MM.1S (cell line): ENCODE measurements at regions not wholly inside any gene's neighbourhood (a gene's known extent, or its start where the extent isn't known, plus 50 kb on each side); places are given as distances from the start of the nearest gene placed in this dataset.

ENCODE experiments used
- DNase-seq: peaks from one replicate; pipeline ENCODE4 v3.0.0-alpha.2; 2015
- H2AFZ ChIP-seq: fragments of 300-600 bp; sonication (generic); 2 replicates; pipeline ENCODE4 v1.6.0; 2016; ENCODE audit warnings: antibody characterized with exemption, low read length
- H3F3A ChIP-seq: fragments of 300-600 bp; sonication (generic); 2 replicates; pipeline ENCODE4 v1.6.1; 2016; ENCODE audit warnings: mild to moderate bottlenecking, antibody characterized with exemption, low read length, moderate library complexity, mixed read lengths; ENCODE audit not compliant: insufficient read depth
- H3K27ac ChIP-seq: fragments of 300-600 bp; sonication (generic); 2 replicates; pipeline ENCODE4 v1.5.1; 2016; ENCODE audit warnings: mild to moderate bottlenecking, low read length
- H3K27me3 ChIP-seq: fragments of 300-600 bp; sonication (generic); replicated peaks from 2 replicates; pipeline ENCODE4 v1.6.0; 2016; ENCODE audit warnings: low read length; ENCODE audit not compliant: insufficient read depth
- H3K36me3 ChIP-seq: fragments of 300-600 bp; sonication (generic); replicated peaks from 2 replicates; pipeline ENCODE4 v1.6.1; 2016; ENCODE audit warnings: mild to moderate bottlenecking, low read length, mixed read lengths; ENCODE audit not compliant: insufficient read depth
- H3K4me1 ChIP-seq: fragments of 300-600 bp; sonication (generic); 2 replicates; pipeline ENCODE4 v1.6.1; 2016; ENCODE audit warnings: low read length, mixed read lengths
- H3K4me2 ChIP-seq: fragments of 300-600 bp; sonication (generic); 2 replicates; pipeline ENCODE4 v1.6.0; 2016; ENCODE audit warnings: low read depth, low read length
- H3K4me3 ChIP-seq: fragments of 300-600 bp; sonication (generic); 2 replicates; pipeline ENCODE4 v1.5.1; 2016; ENCODE audit warnings: low read length, mixed read lengths
- H3K79me2 ChIP-seq: fragments of 300-600 bp; sonication (generic); 2 replicates; pipeline ENCODE4 v1.6.1; 2016; ENCODE audit warnings: mixed run types, low read length, mixed read lengths
- H3K9ac ChIP-seq: fragments of 300-600 bp; sonication (generic); 2 replicates; pipeline ENCODE4 v1.6.1; 2016; ENCODE audit warnings: low read length, mixed read lengths
- H3K9me2 ChIP-seq: fragments of 300-600 bp; sonication (generic); replicated peaks from 2 replicates; pipeline ENCODE4 v1.6.1; 2016; ENCODE audit warnings: mild to moderate bottlenecking, low read length, mixed read lengths; ENCODE audit not compliant: insufficient read depth
- H3K9me3 ChIP-seq: fragments of 300-600 bp; sonication (generic); replicated peaks from 2 replicates; pipeline ENCODE4 v1.6.1; 2016; ENCODE audit warnings: mild to moderate bottlenecking, low read length, mixed read lengths; ENCODE audit not compliant: insufficient read depth
- H4K20me1 ChIP-seq: fragments of 300-600 bp; sonication (generic); 2 replicates; pipeline ENCODE4 v1.6.1; 2016; ENCODE audit warnings: mild to moderate bottlenecking, low read length, moderate library complexity, mixed read lengths; ENCODE audit not compliant: insufficient read depth
- CTCF ChIP-seq: fragments of 300-600 bp; sonication (generic); IDR thresholded peaks from 2 replicates; pipeline ENCODE4 v1.5.1; 2016; ENCODE audit warnings: antibody characterized with exemption, low read length, mixed read lengths
- EZH2 ChIP-seq: fragments of 300-600 bp; sonication (generic); optimal IDR thresholded peaks from 2 replicates; pipeline ENCODE3; 2017; ENCODE audit warnings: low read depth, mild to moderate bottlenecking, antibody characterized with exemption, low read length, mixed read lengths
- EZH2phosphoT487 ChIP-seq: fragments of 300-600 bp; sonication (generic); IDR thresholded peaks from 2 replicates; pipeline ENCODE4 v1.6.1; 2018; ENCODE audit warnings: antibody characterized with exemption, low read length

DNA sequence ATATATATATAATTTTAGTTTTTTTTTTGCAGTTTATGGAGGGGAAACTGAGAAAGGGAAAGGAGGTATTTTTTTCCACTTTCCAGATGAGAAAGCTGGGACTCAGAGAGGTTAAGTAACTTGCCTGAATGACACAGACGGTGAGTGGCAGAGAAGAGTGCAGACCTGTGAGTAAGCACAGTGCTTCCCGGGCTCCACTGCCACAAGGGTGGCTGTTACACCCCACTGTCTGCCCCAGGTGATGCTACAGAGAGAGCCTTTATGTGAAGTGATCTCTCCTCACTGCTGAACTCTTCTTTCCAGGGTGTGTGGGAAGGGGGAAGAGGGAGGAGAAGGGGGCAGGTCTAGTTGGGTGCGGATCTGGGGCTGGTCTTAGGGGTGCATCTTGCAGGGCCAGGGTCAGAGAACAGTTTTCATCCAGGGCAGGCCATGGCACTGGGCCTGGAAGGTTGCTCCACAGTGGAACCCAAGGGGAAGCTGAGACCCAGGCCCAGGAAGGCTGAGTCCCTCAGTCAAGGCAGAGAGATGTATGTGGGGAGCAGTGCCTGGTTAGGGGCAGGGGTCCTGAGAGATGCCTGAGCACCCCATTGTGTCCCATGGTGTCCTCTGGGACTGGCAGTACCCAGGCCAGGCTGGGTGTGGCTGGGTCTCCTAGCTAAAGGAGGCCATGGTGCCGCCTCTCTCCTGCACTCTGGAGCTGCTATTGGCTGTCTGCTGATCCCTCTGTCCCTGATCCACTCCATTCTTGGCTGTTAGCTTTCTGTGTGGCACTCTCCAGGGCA lies 357.5 kb downstream of the PTPRU start:
- Histone ChIP-seq H3F3A (no peaks in the 10 kb centered on the region), H3K27ac (no peak overlapping the region), H4K20me1 (no peaks in the 10 kb centered on the region), H3K36me3 (no peaks in the 10 kb centered on the region), H3K27me3 (peaks cover 66% of the 10 kb centered on the region), H3K4me3 (no peak overlapping the region), H3K9me3 (no peaks in the 10 kb centered on the region), H3K4me1 (no peaks in the 10 kb centered on the region), H3K9me2 (no peaks in the 10 kb centered on the region), H3K9ac (no peak overlapping the region), H2AFZ (no peak overlapping the region), H3K79me2 (no peaks in the 10 kb centered on the region), H3K4me2 (no peak overlapping the region)
- DNase-seq, result no peak
- TF ChIP-seq CTCF (no peak), EZH2phosphoT487 (no peak), EZH2 (no peak)

DNA sequence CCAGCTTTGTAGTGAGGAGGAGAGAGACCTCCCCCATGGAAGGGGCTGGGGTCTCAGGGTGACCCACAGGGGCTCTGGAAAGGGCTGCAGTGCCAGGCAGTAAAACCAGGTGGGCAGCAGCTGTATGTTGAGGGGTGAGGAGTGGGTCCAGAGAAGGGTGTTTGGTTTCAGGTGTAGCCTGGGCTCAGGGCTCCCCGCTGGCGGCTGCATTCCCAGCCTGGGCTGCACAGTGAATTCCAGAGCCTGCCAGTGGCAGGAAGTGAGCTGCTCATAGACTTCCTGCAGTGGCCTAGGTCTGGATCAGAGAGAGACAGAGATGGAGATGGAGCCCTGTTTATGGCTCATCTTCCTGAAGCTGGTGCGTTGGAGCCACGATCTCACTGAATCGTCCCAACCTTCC lies 356.4 kb downstream of the PTPRU start:
- Histone ChIP-seq H3K9me3 (no peaks in the 10 kb centered on the region), H2AFZ (no peak overlapping the region), H3K36me3 (no peaks in the 10 kb centered on the region), H3K9ac (no peak overlapping the region), H3K4me1 (no peaks in the 10 kb centered on the region), H4K20me1 (no peaks in the 10 kb centered on the region), H3K79me2 (no peaks in the 10 kb centered on the region), H3K9me2 (no peaks in the 10 kb centered on the region), H3K27me3 (peaks cover 66% of the 10 kb centered on the region), H3K4me2 (no peak overlapping the region), H3F3A (no peaks in the 10 kb centered on the region), H3K27ac (no peak overlapping the region), H3K4me3 (no peak overlapping the region)
- TF ChIP-seq CTCF (no peak), EZH2 (no peak)
- DNase-seq, result no peak

- Histone ChIP-seq H3K4me1 (no peaks in the 10 kb centered on the region), H3K27ac (no peak overlapping the region), H2AFZ (no peak overlapping the region), H3K9me2 (no peaks in the 10 kb centered on the region), H4K20me1 (no peaks in the 10 kb centered on the region), H3K4me2 (no peak overlapping the region), H3K9me3 (no peaks in the 10 kb centered on the region), H3F3A (no peaks in the 10 kb centered on the region), H3K9ac (no peak overlapping the region), H3K79me2 (no peaks in the 10 kb centered on the region), H3K27me3 (peaks cover 66% of the 10 kb centered on the region), H3K4me3 (no peak overlapping the region), H3K36me3 (no peaks in the 10 kb centered on the region)
- no peak for TF ChIP-seq CTCF
- TF ChIP-seq EZH2, result no peak
- no peak for TF ChIP-seq EZH2phosphoT487
- DNase-seq, result no peak
Measured at GRCh38 chr1:29592261-29592615, 355.9 kb downstream of the PTPRU start.
